ENCODE measurements at regions not wholly inside any gene's neighbourhood (a gene's known extent, or its start where the extent isn't known, plus 50 kb on each side); places are given as distances from the start of the nearest gene placed in this dataset.

DNA sequence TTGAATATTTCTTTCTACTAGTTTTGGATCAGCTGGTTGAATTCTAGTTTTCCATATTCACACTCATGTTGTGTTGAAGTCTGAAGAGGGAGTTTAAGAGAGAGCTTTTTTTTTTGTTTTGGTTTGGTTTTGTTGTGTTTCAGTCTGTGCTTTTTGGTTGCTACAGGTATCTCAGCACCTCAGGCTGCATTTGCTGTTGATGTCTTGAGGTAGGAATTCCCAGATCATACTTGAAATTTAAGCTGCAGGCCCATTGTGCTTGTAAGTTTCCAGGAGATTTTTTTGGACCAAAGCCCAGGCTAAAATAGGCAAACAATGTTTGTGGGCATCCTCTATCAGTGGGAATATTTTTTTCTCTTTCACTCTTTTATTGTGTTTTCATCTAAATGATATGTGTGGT, 190.2 kb upstream of the AGA start:
- Mint-ChIP-seq H3K4me3 (ENCODE audit: unreplicated experiment) (no peak overlapping the region), H3K36me3 (ENCODE audit: low read depth, unreplicated experiment) (no peaks in the 10 kb centered on the region), H3K9me3 (ENCODE audit: unreplicated experiment) (no peaks in the 10 kb centered on the region), H3K4me1 (ENCODE audit: unreplicated experiment) (no peaks in the 10 kb centered on the region), H3K27me3 (ENCODE audit: unreplicated experiment) (no peaks in the 10 kb centered on the region), H3K27ac (ENCODE audit: unreplicated experiment) (no peak overlapping the region)
- DNase-seq (ENCODE audit: low spot score) = no peak
- TF ChIP-seq CTCF (IDR thresholded peaks at IDR 0.05; ENCODE audit: unreplicated experiment) = no peak

- Mint-ChIP-seq H3K9me3 (ENCODE audit: unreplicated experiment) (no peaks in the 10 kb centered on the region), H3K4me1 (ENCODE audit: unreplicated experiment) (peaks cover 6% of the 10 kb centered on the region), H3K27me3 (ENCODE audit: unreplicated experiment) (no peaks in the 10 kb centered on the region), H3K36me3 (ENCODE audit: low read depth, unreplicated experiment) (no peaks in the 10 kb centered on the region), H3K27ac (ENCODE audit: unreplicated experiment) (no peak overlapping the region), H3K4me3 (ENCODE audit: unreplicated experiment) (no peak overlapping the region)
- no peak for DNase-seq (ENCODE audit: low spot score)
- no peak for TF ChIP-seq CTCF (IDR thresholded peaks at IDR 0.05; ENCODE audit: unreplicated experiment)
Observed at GRCh38 chr4:177638871-177639270, 196.6 kb upstream of the AGA start.

- H3K9me3 Mint-ChIP-seq (ENCODE audit: unreplicated experiment) = no peaks in the 10 kb centered on the region
- no peaks in the 10 kb centered on the region for H3K27me3 Mint-ChIP-seq (ENCODE audit: unreplicated experiment)
- H3K36me3 Mint-ChIP-seq (ENCODE audit: low read depth, unreplicated experiment) = no peaks in the 10 kb centered on the region
- no peak for DNase-seq (ENCODE audit: low spot score)
- no peak overlapping the region for H3K27ac Mint-ChIP-seq (ENCODE audit: unreplicated experiment)
- TF ChIP-seq CTCF (IDR thresholded peaks at IDR 0.05; ENCODE audit: unreplicated experiment) = no peak
- no peak overlapping the region for H3K4me3 Mint-ChIP-seq (ENCODE audit: unreplicated experiment)
- H3K4me1 Mint-ChIP-seq (ENCODE audit: unreplicated experiment) = peaks cover 14% of the 10 kb centered on the region
Observed at GRCh38 chr4:177640864-177641263, 198.6 kb upstream of the AGA start.

GRCh38 chr4:177660223-177660622, 218.0 kb upstream of the AGA start:
- Mint-ChIP-seq H3K27ac (ENCODE audit: unreplicated experiment) (no peak overlapping the region), H3K4me3 (ENCODE audit: unreplicated experiment) (no peak overlapping the region), H3K4me1 (ENCODE audit: unreplicated experiment) (no peaks in the 10 kb centered on the region), H3K9me3 (ENCODE audit: unreplicated experiment) (peaks cover 10% of the 10 kb centered on the region), H3K36me3 (ENCODE audit: low read depth, unreplicated experiment) (peaks cover 13% of the 10 kb centered on the region), H3K27me3 (ENCODE audit: unreplicated experiment) (peaks cover 2% of the 10 kb centered on the region)
- TF ChIP-seq CTCF (IDR thresholded peaks at IDR 0.05; ENCODE audit: unreplicated experiment) = no peak
- DNase-seq (ENCODE audit: low spot score) = no peak

GRCh38 chr4:177667687-177668086, 225.4 kb upstream of the AGA start:
- Mint-ChIP-seq H3K27ac (ENCODE audit: unreplicated experiment) (no peak overlapping the region), H3K4me3 (ENCODE audit: unreplicated experiment) (no peak overlapping the region), H3K27me3 (ENCODE audit: unreplicated experiment) (no peaks in the 10 kb centered on the region), H3K4me1 (ENCODE audit: unreplicated experiment) (no peaks in the 10 kb centered on the region), H3K36me3 (ENCODE audit: low read depth, unreplicated experiment) (no peaks in the 10 kb centered on the region), H3K9me3 (ENCODE audit: unreplicated experiment) (no peaks in the 10 kb centered on the region)
- no peak for DNase-seq (ENCODE audit: low spot score)
- no peak for TF ChIP-seq CTCF (IDR thresholded peaks at IDR 0.05; ENCODE audit: unreplicated experiment)

Data from endothelial cell (in vitro differentiated cells).